ENCODE measurements at regions not wholly inside any gene's neighbourhood (a gene's known extent, or its start where the extent isn't known, plus 50 kb on each side); places are given as distances from the start of the nearest gene placed in this dataset.

DNA sequence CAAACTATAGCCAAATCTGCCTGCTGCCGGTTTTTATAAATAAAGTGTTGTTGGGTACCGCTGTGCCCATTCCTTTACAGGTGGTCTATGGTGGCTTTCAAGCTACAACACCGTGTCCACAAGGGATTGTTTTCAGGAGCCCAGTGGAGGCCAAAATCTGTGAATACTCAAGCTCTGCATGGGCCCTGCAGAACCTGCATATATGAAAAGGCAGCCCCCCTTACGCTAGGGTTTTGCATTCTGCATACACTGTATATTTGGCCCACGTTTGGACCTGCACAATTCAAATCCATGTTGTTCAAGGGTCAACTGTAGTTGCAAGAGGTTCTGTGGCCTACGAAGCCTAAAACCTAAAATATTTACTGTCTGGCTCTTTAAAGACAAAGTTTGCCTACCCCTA, 122.2 kb upstream of the TLE3 start:
- intact Hi-C loops (cut with DNase I): no loop called here
- H3K4me3 ChIP-seq: no peak overlapping the region
- no peaks in the 10 kb centered on the region for H3K36me3 ChIP-seq
- H3K9me3 ChIP-seq: no peaks in the 10 kb centered on the region
- DNase-seq (no peak), ATAC-seq (no peak)
- no peak overlapping the region for H3K27ac ChIP-seq
- H3K4me1 ChIP-seq: no peaks in the 10 kb centered on the region
- TF ChIP-seq, protein P1, sequence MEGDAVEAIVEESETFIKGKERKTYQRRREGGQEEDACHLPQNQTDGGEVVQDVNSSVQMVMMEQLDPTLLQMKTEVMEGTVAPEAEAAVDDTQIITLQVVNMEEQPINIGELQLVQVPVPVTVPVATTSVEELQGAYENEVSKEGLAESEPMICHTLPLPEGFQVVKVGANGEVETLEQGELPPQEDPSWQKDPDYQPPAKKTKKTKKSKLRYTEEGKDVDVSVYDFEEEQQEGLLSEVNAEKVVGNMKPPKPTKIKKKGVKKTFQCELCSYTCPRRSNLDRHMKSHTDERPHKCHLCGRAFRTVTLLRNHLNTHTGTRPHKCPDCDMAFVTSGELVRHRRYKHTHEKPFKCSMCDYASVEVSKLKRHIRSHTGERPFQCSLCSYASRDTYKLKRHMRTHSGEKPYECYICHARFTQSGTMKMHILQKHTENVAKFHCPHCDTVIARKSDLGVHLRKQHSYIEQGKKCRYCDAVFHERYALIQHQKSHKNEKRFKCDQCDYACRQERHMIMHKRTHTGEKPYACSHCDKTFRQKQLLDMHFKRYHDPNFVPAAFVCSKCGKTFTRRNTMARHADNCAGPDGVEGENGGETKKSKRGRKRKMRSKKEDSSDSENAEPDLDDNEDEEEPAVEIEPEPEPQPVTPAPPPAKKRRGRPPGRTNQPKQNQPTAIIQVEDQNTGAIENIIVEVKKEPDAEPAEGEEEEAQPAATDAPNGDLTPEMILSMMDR (IDR thresholded peaks at IDR 0.05): no peak
- H3K27me3 ChIP-seq: no peaks in the 10 kb centered on the region

DNA sequence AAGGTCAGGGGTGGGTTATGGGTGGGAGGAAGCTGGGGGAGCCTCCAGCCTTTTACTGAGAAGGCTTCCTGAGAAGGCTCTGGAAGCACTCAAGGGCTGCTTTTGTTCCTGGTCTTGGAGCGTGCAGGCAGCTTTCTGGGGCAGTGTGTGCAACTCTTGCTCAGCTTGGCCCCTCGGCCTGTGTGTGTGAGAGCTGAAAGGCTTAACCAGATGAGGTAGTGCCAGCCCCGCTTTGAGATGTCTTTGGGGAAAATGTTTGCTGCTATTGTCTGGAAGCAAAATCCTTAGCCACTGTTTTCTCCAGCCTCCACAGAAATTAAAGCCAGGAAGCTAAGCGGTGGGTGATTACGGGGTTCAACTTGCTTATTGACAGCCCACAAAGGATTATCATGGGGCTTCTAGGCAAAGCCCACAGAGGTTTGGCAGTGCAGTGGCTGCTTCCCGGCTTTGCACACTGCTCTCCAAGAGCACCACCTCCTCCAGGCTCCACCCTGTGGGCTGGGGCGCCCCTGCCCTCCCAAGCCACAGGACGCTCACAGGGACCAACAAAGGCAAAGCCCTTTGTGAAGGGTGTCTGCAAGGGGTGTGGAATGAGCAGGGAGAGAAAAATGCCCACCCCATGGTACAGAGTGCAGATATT, 121.7 kb upstream of the TLE3 start:
- Histone ChIP-seq H3K27ac (no peak overlapping the region), H3K4me1 (no peaks in the 10 kb centered on the region), H3K36me3 (no peaks in the 10 kb centered on the region), H3K9me3 (no peaks in the 10 kb centered on the region), H3K27me3 (no peaks in the 10 kb centered on the region), H3K4me3 (no peak overlapping the region)
- intact Hi-C loops (cut with DNase I): no loop called here
- TF ChIP-seq, protein P1 (IDR thresholded peaks at IDR 0.05): no peak
- no peak for DNase-seq
- ATAC-seq: no peak

DNA sequence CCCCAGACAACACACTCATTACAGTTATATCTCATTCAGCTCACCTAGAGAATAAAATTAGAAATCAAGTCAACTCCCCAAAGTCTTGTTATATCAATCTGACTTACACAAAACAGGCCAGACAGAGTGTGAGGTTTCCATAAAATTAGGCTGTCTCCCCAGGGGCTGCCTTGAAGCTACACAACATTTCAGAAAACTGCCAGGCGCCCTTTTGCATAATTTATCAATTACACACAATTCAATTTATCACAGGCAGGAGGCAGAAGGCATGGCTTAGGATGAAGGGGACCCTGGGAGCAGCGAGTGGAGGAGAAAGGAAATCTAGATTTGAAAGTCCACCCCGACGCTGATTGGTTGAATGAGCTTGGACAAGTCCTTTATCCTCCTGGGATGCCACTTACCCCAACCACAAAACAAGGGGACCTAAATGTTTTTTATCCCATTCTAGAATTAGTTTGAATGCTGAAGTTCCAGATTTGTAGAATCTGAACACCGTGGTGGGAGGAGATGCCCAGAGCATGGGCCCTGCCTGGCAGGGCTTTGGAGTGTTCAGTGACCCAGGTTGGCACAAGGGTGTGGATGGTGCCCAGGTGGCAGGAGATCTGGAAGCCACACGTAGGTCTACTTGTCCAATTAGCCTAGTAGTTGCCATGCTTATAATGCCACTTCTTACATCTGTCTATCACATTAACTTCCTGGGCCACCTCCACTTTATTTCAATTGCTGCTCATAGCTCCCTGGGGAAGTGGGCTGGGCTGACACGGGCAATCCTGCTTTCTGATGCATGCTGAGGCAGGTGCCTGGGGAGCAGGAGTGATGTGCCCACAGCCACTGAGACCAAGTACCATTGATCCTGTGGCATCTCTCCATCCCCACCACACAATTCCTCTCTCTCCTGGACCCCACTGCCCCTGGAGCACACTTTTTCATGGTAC, 119.8 kb upstream of the TLE3 start:
- TF ChIP-seq, protein P1 (IDR thresholded peaks at IDR 0.05): no peak
- no peak for DNase-seq
- H3K4me1 ChIP-seq: peaks cover under 1 to 7% of the 10 kb centered on the region in 2 donors

DNA sequence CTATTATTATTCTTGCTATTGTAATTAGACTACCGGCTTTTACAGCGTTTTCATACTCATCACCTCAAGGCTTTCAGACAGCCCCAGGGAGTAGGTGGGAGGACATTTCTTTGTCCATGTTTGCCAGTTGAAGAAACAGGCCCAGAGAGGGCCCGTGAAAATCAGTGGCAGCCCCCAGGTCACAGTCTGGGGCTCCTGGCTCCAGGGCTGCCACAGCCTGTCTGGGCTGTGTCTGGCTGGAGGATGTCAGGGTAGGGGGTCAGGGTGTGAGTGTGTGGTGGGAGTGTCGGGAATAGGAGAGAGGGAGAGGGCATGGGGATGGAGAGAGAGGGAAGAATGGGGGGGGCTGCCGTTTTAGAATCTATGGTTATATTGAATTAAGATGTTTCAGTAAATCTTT, 118.2 kb upstream of the TLE3 start:
- ATAC-seq (no peak), DNase-seq (no peak)
- Histone ChIP-seq H3K27ac (no peak overlapping the region), H3K9me3 (no peaks in the 10 kb centered on the region), H3K36me3 (no peaks in the 10 kb centered on the region), H3K4me1 (peaks cover 4 to 13% of the 10 kb centered on the region in 2 donors), H3K4me3 (no peak overlapping the region), H3K27me3 (no peaks in the 10 kb centered on the region)
- intact Hi-C loops (cut with DNase I): no loop called here
- TF ChIP-seq, protein P1 (IDR thresholded peaks at IDR 0.05): no peak

More for the DNA sequence above, 119.8 kb upstream of the TLE3 start:
- Histone ChIP-seq H3K27ac (no peak overlapping the region), H3K9me3 (no peaks in the 10 kb centered on the region), H3K36me3 (no peaks in the 10 kb centered on the region), H3K27me3 (no peaks in the 10 kb centered on the region), H3K4me3 (no peak overlapping the region)
- no peak for ATAC-seq
- intact Hi-C loops (cut with DNase I): no loop called here

DNA sequence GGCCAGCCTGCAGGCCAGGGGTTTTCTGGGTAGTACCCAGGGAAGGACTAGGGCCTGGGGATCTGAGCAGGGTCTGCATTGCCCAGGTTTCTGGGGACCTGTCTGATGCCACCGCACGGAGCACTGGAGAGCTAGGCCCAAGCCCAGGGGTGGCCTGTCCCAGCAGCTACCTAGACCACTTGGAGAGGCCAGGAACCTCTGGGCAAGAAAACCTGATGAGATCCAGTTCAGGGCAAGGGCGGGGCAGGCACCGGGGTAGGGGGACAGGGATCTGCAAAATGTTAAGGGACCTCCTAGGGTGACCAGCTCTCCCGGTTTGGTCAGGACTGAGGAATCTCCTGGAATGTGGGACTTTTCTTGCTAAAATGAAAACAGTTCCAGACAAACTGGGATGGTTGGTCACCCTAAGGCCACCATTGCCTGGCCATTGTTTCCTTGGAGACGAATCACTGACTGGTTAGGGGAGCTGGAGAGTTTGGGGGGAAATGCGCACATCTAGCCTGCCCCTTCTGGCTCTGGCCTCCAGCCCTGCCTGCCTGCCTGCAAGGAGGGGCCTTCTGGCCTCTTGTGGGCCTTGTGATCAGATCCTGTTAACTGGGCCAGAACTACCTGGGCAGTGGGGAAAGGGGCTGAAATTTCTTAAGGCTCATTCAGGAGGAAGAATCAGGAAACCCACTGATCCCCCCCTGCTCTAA, 117.4 kb upstream of the TLE3 start:
- intact Hi-C loops (cut with DNase I): no loop called here
- no peaks in the 10 kb centered on the region for H3K27me3 ChIP-seq
- no peaks in the 10 kb centered on the region for H3K36me3 ChIP-seq
- ATAC-seq: no peak
- H3K4me3 ChIP-seq: no peak overlapping the region
- H3K9me3 ChIP-seq: no peaks in the 10 kb centered on the region
- H3K27ac ChIP-seq: no peak overlapping the region
- TF ChIP-seq, protein P1 (IDR thresholded peaks at IDR 0.05): no peak
- DNase-seq: no peak
- peaks cover 4 to 13% of the 10 kb centered on the region in 2 donors for H3K4me1 ChIP-seq
